ENCODE measurements at regions not wholly inside any gene's neighbourhood (a gene's known extent, or its start where the extent isn't known, plus 50 kb on each side); places are given as distances from the start of the nearest gene placed in this dataset.
"Not testable (repeated sequence)": the region's sequence is repeated elsewhere in the genome, so short reads cannot be mapped to it uniquely, and the experiment has no call there.

DNA sequence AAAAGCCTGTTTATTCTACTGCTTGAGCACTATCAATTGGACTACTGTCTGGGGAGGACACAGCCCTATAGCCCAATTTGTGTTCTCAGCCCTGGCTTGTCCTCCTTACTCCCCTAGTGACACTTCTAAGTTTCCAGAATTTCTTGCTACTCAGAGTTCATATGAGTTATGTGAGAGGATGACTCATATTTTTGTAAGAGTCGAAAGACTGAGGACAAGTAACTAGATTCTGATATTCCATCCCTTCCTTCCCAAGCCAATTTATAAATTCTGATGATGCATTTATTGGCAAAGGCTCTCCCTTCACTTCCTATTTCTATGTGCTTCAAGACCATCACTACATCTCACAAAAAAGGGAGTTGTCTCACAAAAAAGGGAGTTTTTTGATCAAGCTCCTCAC lies 422.2 kb upstream of the DEPDC1 start:
- no peak overlapping the region for H3K27ac ChIP-seq
- H3K36me3 ChIP-seq = no peaks in the 10 kb centered on the region
- no peaks in the 10 kb centered on the region for H3K4me1 ChIP-seq
- no peaks in the 10 kb centered on the region for H3K9me3 ChIP-seq
- no peak for DNase-seq
- no peaks in the 10 kb centered on the region for H3K27me3 ChIP-seq
- no peak overlapping the region for H3K4me3 ChIP-seq
- no peak for TF ChIP-seq POLR2A (IDR thresholded peaks at IDR 0.05)

DNA sequence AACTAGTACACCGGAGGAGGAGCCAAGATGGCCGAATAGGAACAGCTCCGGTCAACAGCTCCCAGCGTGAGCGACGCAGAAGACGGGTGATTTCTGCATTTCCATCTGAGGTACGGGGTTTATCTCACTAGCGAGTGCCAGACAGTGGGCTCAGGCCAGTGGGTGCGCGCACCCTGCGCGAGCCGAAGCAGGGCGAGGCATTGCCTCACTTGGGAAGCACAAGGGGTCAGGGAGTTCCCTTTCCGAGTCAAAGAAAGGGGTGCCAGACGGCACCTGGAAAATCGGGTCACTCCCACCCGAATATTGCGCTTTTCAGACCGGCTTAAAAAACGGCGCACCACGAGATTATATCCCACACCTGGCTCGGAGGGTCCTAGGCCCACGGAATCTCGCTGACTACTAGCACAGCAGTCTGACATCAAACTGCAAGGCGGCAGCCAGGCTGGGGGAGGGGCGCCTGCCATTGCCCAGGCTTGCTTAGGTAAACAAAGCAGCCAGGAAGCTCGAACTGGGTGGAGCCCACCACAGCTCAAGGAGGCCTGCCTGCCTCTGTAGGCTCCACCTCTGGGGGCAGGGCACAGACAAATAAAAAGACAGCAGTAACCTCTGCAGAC lies 426.7 kb upstream of the DEPDC1 start:
- not testable (repeated sequence) for H3K9me3 ChIP-seq, DNase-seq, H3K27me3 ChIP-seq, H3K36me3 ChIP-seq, H3K4me1 ChIP-seq, H3K27ac ChIP-seq, H3K4me3 ChIP-seq

DNA sequence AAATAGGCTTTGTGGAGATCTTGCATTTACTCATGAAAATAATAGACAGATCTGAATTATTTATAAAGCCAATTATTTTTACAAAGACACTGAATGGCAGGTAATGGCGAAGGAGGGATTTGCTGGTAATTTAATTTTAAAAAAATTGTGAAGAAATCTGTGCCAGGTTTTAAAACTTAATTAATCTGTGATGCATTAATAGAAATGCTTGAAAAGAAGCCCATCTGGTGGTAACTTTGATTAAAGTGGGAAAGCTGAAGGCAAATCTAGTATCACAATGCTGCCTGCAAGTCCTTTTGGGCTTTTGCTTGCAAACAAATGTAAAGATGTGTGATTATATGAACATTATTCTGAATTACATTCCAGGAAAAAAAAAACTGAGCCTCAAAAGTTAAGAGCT lies 433.2 kb upstream of the DEPDC1 start:
- no peak overlapping the region for H3K4me3 ChIP-seq
- H3K36me3 ChIP-seq = no peaks in the 10 kb centered on the region
- no peaks in the 10 kb centered on the region for H3K9me3 ChIP-seq
- H3K4me1 ChIP-seq = no peaks in the 10 kb centered on the region
- no peak for DNase-seq
- H3K27ac ChIP-seq = no peak overlapping the region
- no peak for TF ChIP-seq POLR2A (IDR thresholded peaks at IDR 0.05)
- TF ChIP-seq, protein P1, sequence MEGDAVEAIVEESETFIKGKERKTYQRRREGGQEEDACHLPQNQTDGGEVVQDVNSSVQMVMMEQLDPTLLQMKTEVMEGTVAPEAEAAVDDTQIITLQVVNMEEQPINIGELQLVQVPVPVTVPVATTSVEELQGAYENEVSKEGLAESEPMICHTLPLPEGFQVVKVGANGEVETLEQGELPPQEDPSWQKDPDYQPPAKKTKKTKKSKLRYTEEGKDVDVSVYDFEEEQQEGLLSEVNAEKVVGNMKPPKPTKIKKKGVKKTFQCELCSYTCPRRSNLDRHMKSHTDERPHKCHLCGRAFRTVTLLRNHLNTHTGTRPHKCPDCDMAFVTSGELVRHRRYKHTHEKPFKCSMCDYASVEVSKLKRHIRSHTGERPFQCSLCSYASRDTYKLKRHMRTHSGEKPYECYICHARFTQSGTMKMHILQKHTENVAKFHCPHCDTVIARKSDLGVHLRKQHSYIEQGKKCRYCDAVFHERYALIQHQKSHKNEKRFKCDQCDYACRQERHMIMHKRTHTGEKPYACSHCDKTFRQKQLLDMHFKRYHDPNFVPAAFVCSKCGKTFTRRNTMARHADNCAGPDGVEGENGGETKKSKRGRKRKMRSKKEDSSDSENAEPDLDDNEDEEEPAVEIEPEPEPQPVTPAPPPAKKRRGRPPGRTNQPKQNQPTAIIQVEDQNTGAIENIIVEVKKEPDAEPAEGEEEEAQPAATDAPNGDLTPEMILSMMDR (IDR thresholded peaks at IDR 0.05) = no peak
- H3K27me3 ChIP-seq = no peaks in the 10 kb centered on the region

DNA sequence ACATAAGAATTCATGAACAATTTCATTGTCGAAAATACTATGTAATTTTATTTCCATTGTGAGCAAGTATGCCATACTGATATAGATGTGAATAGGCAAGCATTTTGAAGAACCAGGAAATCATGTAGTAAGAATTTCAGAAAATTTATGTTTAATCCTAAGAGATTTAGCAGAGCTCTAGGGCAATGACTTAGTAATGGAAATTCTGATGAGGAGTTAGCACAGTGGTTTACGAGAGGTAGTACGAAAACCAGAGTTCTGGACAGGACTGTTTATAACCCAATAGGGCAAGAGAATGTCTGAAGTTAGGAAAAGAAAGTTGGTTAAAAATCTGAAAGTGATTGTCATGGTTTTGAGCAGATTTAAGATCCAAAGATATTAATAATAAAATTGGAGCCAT lies 439.6 kb upstream of the DEPDC1 start:
- no peak overlapping the region for H3K4me3 ChIP-seq
- H3K4me1 ChIP-seq = no peaks in the 10 kb centered on the region
- TF ChIP-seq, protein P1 (IDR thresholded peaks at IDR 0.05) = no peak
- no peak for TF ChIP-seq POLR2A (IDR thresholded peaks at IDR 0.05)
- no peaks in the 10 kb centered on the region for H3K9me3 ChIP-seq
- no peaks in the 10 kb centered on the region for H3K36me3 ChIP-seq
- no peaks in the 10 kb centered on the region for H3K27me3 ChIP-seq
- DNase-seq = no peak
- H3K27ac ChIP-seq = no peak overlapping the region

DNA sequence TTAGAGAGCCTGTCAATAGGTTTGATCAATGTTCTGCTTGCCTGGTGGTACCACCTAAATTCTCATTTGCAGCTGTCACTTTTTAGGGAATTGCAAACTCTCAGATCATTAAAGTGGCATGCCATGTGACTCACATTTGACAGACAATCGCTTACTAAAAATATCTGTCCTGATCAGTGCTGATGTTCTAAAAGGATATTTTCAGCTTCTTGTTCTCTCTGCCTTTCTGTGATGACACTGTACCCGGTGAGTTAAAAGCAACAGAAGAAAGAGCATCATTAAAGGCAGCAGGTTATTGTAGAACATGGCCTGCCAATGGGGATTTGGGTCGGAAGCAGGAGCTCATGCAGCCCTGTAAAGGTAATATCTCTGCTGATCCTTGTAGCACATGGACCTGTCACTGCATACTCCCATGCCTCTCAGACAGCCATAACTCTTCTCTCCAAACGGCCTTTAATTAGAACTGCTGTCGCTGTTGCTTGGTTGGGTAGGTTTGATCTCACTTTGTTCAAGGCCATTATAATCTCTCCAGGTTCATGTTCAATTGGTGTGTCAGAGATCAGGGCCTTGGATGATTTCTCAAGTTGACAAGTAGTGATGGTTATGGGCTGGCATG lies 441.3 kb upstream of the DEPDC1 start:
- TF ChIP-seq, protein P1 (IDR thresholded peaks at IDR 0.05) = no peak
- no peak for TF ChIP-seq POLR2A (IDR thresholded peaks at IDR 0.05)
- DNase-seq = no peak
- Histone ChIP-seq H3K27me3 (no peaks in the 10 kb centered on the region), H3K36me3 (no peaks in the 10 kb centered on the region), H3K4me1 (no peaks in the 10 kb centered on the region), H3K27ac (no peak overlapping the region), H3K4me3 (no peak overlapping the region), H3K9me3 (no peaks in the 10 kb centered on the region)

DNA sequence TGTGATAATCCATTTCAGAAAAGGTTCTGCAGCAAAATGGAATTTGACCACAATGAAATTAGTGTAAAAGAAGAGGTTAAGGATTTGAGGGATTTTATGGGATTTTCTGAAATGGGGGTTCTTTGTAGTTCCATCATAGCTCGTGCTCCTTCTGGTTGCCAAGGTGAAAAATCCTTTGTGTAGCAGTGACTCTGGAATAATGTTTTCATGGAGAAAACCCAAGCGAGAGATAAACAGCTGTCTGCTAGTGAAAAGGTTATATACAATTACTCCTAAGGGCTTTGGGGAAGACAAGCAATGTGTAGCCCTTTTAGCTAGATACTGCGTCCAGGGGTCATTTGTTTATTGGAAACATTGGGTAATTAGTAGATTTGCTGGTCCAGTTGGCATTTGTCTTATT lies 453.2 kb upstream of the DEPDC1 start:
- no peaks in the 10 kb centered on the region for H3K27me3 ChIP-seq
- H3K4me1 ChIP-seq = no peaks in the 10 kb centered on the region
- H3K9me3 ChIP-seq = no peaks in the 10 kb centered on the region
- no peak overlapping the region for H3K27ac ChIP-seq
- TF ChIP-seq, protein P1 (IDR thresholded peaks at IDR 0.05) = no peak
- no peak for TF ChIP-seq POLR2A (IDR thresholded peaks at IDR 0.05)
- no peak overlapping the region for H3K4me3 ChIP-seq
- DNase-seq = no peak
- no peaks in the 10 kb centered on the region for H3K36me3 ChIP-seq

DNA sequence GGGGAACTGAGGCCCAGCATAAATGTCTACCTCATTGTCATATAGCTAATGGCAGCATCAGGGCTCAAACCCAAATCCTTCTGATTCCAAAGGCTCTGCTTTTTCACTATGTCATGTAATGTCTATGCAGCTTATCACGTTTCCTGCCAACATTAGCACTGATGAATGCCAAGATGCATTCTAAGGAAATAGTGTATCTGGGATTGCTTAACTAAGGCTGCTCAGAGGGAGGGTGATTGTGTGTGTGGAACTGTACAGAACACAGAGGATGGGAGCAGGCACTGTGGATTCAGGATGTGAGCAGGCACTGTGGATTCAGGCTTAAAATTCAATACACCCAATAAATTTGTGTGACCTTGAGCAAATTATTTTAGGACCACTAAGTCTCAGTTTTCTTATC lies 456.4 kb upstream of the DEPDC1 start:
- Histone ChIP-seq H3K27me3 (no peaks in the 10 kb centered on the region), H3K9me3 (no peaks in the 10 kb centered on the region), H3K36me3 (no peaks in the 10 kb centered on the region), H3K4me3 (no peak overlapping the region), H3K4me1 (no peaks in the 10 kb centered on the region), H3K27ac (no peak overlapping the region)
- no peak for TF ChIP-seq POLR2A (IDR thresholded peaks at IDR 0.05)
- TF ChIP-seq, protein P1 (IDR thresholded peaks at IDR 0.05) = no peak
- DNase-seq = no peak
